ENCODE measurements at regions not wholly inside any gene's neighbourhood (a gene's known extent, or its start where the extent isn't known, plus 50 kb on each side); places are given as distances from the start of the nearest gene placed in this dataset.

DNA sequence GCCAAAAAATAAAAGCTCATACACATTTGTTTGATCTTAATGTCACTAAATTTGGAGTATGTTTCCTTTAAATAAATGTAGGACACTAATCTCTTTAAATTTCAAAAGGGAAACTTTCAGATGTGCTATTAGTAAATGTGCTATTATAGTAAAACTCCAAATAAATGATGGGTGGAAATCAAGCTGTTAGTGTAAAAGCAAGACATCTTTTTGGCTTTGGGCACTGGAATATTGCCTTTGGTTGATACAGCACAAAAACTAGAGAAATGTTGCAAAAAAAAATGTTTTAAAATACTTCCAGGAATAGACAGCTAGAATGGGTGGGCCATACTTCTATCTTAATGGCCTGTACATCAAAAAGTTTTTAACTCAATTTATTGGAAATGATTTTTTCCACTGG, 151.6 kb downstream of the FBXO8 start:
- POLR2A ChIA-PET, result no interaction called here
- Histone ChIP-seq H3K9me2 (ENCODE audit: insufficient read depth) (no peaks in the 10 kb centered on the region), H3K9ac (ENCODE audit: low read length) (no peak overlapping the region), H3K27me3 (ENCODE audit: insufficient read depth, low read length) (peaks cover 25% of the 10 kb centered on the region), H3K27ac (ENCODE audit: low read depth, low read length) (no peak overlapping the region), H2AFZ (ENCODE audit: low read depth, low read length, poor library complexity, severe bottlenecking) (no peak overlapping the region), H3K4me3 (replicated peaks in 1 of 2; ENCODE audit: low read depth in 1 of 2, low read length in 2 of 2) (no peak overlapping the region), H3K4me1 (ENCODE audit: control insufficient read depth in 1 of 2, insufficient read depth in 2 of 2, low read length in 2 of 2) (no peaks in the 10 kb centered on the region), H3K9me3 (ENCODE audit: control insufficient read depth in 1 of 2, insufficient read depth in 1 of 2, low read depth in 1 of 2, low read length in 2 of 2) (no peaks in the 10 kb centered on the region), H3K36me3 (ENCODE audit: control insufficient read depth in 1 of 2, insufficient read depth in 2 of 2, low read length in 2 of 2) (no peaks in the 10 kb centered on the region), H3K4me2 (ENCODE audit: low read length) (no peak overlapping the region), H3K79me2 (ENCODE audit: insufficient read depth, low read length) (no peaks in the 10 kb centered on the region), H4K20me1 (ENCODE audit: insufficient read depth) (no peaks in the 10 kb centered on the region)
- TF ChIP-seq POLR2A (IDR thresholded peaks at IDR 0.05; ENCODE audit: borderline replicate concordance, extremely low read depth, insufficient read depth, insufficient read length) (no peak), CEBPB (IDR thresholded peaks at IDR 0.05; ENCODE audit: low read depth) (no peak), SRF (IDR thresholded peaks at IDR 0.05; ENCODE audit: low read depth) (no peak), JUND (IDR thresholded peaks at IDR 0.05) (no peak), SIN3A (IDR thresholded peaks at IDR 0.05; ENCODE audit: low read depth) (no peak), ZNF274 (IDR thresholded peaks at IDR 0.05; ENCODE audit: low read depth, low read length) (no peak), EGR1 (IDR thresholded peaks at IDR 0.05; ENCODE audit: low read depth) (no peak), SP1 (IDR thresholded peaks at IDR 0.05; ENCODE audit: low read depth) (no peak), EZH2 (IDR thresholded peaks at IDR 0.05) (no peak), RAD21 (IDR thresholded peaks at IDR 0.05; ENCODE audit: low read depth) (no peak), YY1 (IDR thresholded peaks at IDR 0.05; ENCODE audit: extremely low read depth, insufficient replicate concordance, low read depth, low read length) (no peak), FOSL1 (IDR thresholded peaks at IDR 0.05; ENCODE audit: low read depth) (no peak), EZH2phosphoT487 (IDR thresholded peaks at IDR 0.05; ENCODE audit: borderline replicate concordance) (no peak)
- TF ChIP-seq, protein P1, sequence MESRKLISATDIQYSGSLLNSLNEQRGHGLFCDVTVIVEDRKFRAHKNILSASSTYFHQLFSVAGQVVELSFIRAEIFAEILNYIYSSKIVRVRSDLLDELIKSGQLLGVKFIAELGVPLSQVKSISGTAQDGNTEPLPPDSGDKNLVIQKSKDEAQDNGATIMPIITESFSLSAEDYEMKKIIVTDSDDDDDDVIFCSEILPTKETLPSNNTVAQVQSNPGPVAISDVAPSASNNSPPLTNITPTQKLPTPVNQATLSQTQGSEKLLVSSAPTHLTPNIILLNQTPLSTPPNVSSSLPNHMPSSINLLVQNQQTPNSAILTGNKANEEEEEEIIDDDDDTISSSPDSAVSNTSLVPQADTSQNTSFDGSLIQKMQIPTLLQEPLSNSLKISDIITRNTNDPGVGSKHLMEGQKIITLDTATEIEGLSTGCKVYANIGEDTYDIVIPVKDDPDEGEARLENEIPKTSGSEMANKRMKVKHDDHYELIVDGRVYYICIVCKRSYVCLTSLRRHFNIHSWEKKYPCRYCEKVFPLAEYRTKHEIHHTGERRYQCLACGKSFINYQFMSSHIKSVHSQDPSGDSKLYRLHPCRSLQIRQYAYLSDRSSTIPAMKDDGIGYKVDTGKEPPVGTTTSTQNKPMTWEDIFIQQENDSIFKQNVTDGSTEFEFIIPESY (IDR thresholded peaks at IDR 0.05; ENCODE audit: extremely low read depth, insufficient replicate concordance, low read length), result no peak
- no peak for DNase-seq (ENCODE audit: low read depth, low spot score)
- intact Hi-C loops (cut with micrococcal nuclease), result no loop called here
- CTCF ChIA-PET, result no interaction called here
- ATAC-seq, result no peak
- no TSS peak for BruUV-seq (replicated peaks)
- RAD21 ChIA-PET (ENCODE audit: low non-redundant PET in 1 of 2, low total read pairs in 2 of 2, uncharacterized antibody in 2 of 2, unreplicated experiment in 2 of 2), result no interaction called here
